ENCODE measurements at regions not wholly inside any gene's neighbourhood (a gene's known extent, or its start where the extent isn't known, plus 50 kb on each side); places are given as distances from the start of the nearest gene placed in this dataset.

DNA sequence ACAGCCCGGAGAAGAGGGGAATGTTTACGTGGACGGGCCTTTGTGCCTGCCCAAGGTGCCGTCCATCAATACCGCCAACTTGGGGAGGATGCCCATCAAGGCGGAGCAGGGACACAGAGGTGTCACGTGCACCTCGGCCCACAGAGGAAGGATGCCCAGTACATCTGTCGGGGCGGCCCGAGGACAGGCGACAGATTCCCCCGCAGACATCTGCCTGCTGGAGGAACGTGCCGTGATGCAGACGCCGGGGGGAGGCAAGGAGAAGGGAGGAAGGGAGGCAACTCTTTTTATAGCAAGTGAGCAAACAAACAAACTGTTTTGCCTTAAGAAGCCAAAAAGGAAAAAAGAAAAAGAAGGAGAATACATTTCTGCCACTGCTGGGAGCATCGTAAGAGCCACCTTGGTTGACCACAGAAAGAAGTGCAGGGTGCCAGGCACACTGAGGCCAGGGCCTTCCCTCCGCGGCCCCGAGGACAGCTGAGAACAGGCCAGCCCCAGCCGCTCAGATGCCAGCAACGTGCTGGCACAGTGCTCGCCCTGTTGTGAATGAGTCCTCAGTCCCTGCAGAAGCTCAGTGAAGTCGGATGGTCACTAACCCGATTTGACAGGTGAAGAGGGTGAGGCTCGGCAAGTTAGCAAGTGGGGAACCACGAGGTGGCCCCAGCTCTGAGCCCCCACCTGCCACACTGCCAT lies 146.4 kb downstream of the RBFOX3 start:
- H3K4me3 ChIP-seq: no peak overlapping the region
- H3K9me3 ChIP-seq: no peaks in the 10 kb centered on the region
- no peak overlapping the region for H3K27ac ChIP-seq
- H3K36me3 ChIP-seq: no peaks in the 10 kb centered on the region
- H3K4me1 ChIP-seq: no peaks in the 10 kb centered on the region
- intact Hi-C loops (cut with DNase I): no loop called here
- H3K27me3 ChIP-seq: no peaks in the 10 kb centered on the region
- no peak for DNase-seq
- TF ChIP-seq, protein P1, sequence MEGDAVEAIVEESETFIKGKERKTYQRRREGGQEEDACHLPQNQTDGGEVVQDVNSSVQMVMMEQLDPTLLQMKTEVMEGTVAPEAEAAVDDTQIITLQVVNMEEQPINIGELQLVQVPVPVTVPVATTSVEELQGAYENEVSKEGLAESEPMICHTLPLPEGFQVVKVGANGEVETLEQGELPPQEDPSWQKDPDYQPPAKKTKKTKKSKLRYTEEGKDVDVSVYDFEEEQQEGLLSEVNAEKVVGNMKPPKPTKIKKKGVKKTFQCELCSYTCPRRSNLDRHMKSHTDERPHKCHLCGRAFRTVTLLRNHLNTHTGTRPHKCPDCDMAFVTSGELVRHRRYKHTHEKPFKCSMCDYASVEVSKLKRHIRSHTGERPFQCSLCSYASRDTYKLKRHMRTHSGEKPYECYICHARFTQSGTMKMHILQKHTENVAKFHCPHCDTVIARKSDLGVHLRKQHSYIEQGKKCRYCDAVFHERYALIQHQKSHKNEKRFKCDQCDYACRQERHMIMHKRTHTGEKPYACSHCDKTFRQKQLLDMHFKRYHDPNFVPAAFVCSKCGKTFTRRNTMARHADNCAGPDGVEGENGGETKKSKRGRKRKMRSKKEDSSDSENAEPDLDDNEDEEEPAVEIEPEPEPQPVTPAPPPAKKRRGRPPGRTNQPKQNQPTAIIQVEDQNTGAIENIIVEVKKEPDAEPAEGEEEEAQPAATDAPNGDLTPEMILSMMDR (IDR thresholded peaks at IDR 0.05): no peak
- H3K9ac ChIP-seq (ENCODE audit: low read depth in 2 of 2, low read length in 2 of 2): no peak overlapping the region

DNA sequence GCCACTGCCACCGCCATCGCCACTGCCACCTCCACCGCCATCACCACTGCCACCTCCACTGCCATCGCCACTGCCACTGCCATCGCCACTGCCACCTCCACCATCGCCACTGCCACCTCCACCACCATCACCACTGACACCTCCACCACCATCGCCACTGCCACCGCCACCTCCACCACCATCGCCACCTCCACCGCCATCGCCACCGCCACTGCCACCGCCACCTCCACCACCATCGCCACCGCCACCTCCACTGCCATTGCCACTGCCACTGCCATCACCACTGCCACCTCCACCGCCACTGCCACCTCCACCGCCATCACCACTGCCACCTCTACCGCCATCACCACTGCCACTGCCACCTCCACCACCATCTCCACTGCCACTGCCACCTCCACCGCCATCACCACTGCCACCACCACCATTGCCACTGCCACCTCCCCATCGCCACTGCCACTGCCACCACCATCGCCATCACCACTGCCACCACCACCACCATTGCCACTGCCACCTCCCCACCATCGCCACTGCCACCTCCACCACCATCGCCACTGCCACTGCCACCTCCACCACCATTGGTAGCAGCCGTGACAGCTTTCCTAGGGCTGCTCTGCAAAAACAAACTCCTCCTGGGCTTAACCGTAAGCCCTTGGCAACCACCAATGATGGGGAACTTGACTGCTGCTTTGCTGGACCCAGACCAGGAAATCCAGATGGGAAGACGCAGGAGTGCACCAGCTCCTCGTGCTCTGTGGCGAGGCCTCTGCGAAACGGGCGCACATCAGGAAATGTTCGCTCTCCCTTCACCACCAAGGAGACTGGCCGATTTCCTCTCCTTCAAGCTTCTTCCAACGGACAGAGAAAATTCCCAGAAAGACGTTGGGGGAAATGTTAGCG lies 147.2 kb downstream of the RBFOX3 start:
- H3K9ac ChIP-seq (ENCODE audit: low read depth in 2 of 2, low read length in 2 of 2): no peak overlapping the region
- intact Hi-C loops (cut with DNase I): no loop called here
- H3K27ac ChIP-seq: no peak overlapping the region
- H3K9me3 ChIP-seq: no peaks in the 10 kb centered on the region
- H3K4me3 ChIP-seq: no peak overlapping the region
- H3K27me3 ChIP-seq: no peaks in the 10 kb centered on the region
- no peak for DNase-seq
- TF ChIP-seq, protein P1 (IDR thresholded peaks at IDR 0.05): no peak
- H3K36me3 ChIP-seq: no peaks in the 10 kb centered on the region
- no peaks in the 10 kb centered on the region for H3K4me1 ChIP-seq

DNA sequence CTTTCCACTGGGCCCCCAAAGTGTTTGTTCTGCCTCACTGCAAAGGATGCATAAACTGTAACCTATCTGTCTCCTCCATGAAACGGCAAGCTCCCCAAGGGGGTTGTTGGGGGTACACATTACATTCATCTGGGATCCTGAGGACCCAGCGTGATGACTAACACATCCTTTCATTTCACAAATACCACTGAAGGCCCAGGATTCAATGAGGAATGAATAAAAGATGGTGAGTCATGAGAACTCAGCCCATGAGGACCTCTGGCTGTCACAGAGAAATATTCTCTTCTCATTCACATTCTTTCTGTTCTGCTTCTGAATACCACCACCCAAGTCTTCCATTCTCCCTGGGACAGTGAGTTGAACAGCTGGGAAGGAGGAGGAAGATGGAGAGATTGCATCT lies 149.8 kb downstream of the RBFOX3 start:
- TF ChIP-seq, protein P1 (IDR thresholded peaks at IDR 0.05): no peak
- no peak overlapping the region for H3K4me3 ChIP-seq
- DNase-seq: no peak

DNA sequence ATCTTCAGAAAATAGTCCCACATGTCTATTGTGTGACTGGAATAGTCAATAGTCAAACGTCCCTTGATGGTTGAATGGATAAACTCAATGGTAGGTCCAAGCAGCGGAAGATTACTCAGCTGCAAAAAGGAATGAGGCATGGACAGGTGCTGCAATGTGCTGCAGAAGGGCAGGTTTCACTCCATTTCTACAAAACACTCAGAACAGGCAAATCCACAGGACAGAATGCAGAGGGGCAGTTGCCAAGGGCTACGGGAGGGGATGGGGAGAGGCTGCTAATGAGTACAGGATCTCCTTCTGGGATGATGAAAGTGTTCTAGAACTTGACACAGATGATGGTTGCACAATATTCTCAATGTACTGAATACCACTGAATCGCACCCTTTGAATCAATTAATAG lies 151.0 kb downstream of the RBFOX3 start:
- Histone ChIP-seq H3K27ac (no peak overlapping the region), H3K9ac (ENCODE audit: low read depth in 2 of 2, low read length in 2 of 2) (no peak overlapping the region), H3K4me3 (no peak overlapping the region), H3K9me3 (no peaks in the 10 kb centered on the region), H3K36me3 (no peaks in the 10 kb centered on the region), H3K4me1 (no peaks in the 10 kb centered on the region), H3K27me3 (no peaks in the 10 kb centered on the region)
- no peak for DNase-seq
- intact Hi-C loops (cut with DNase I): no loop called here
- TF ChIP-seq, protein P1 (IDR thresholded peaks at IDR 0.05): no peak

More for the DNA sequence above, 149.8 kb downstream of the RBFOX3 start:
- H3K27me3 ChIP-seq: no peaks in the 10 kb centered on the region
- H3K36me3 ChIP-seq: no peaks in the 10 kb centered on the region
- no peaks in the 10 kb centered on the region for H3K4me1 ChIP-seq
- no peak overlapping the region for H3K27ac ChIP-seq
- H3K9me3 ChIP-seq: no peaks in the 10 kb centered on the region
- H3K9ac ChIP-seq (ENCODE audit: low read depth in 2 of 2, low read length in 2 of 2): no peak overlapping the region
- intact Hi-C loops (cut with DNase I): no loop called here

DNA sequence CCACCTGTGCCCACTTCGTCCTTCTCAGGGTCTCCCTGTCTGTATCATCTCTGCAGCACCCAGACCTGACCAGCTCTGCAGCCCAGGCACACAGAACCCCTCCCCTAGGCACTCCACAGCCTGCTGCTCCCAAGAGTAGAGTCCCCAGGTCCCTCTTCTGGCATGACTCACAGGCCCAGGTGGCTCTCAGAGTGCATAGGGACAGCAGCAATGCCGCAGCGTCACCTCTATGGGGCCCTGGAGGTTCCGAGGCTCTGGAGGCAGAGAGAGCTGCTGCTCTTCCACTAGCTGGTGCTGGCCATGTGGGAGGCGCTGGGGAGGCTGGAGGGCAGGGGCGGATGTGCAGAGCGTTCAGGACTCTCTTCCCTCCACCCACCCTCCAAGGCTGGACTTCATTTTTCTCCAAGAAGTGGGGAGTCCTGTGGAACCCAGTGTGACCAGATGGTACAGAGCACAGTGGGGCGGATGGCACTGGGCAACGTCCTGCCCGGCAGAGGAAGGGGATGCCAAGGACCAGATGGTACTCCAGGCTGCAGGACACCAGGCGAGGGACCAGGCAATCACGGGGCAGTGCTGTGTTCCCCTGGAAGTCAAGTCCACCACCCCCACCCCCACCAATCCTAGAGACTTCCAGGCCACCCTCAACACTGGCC lies 151.7 kb downstream of the RBFOX3 start:
- no peak for DNase-seq
- Histone ChIP-seq H3K27ac (no peak overlapping the region), H3K4me3 (no peak overlapping the region), H3K36me3 (no peaks in the 10 kb centered on the region), H3K9ac (ENCODE audit: low read depth in 2 of 2, low read length in 2 of 2) (no peak overlapping the region), H3K27me3 (no peaks in the 10 kb centered on the region), H3K4me1 (no peaks in the 10 kb centered on the region), H3K9me3 (no peaks in the 10 kb centered on the region)
- intact Hi-C loops (cut with DNase I): no loop called here
- TF ChIP-seq, protein P1 (IDR thresholded peaks at IDR 0.05): no peak
